ENCODE measurements at regions not wholly inside any gene's neighbourhood (a gene's known extent, or its start where the extent isn't known, plus 50 kb on each side); places are given as distances from the start of the nearest gene placed in this dataset.

DNA sequence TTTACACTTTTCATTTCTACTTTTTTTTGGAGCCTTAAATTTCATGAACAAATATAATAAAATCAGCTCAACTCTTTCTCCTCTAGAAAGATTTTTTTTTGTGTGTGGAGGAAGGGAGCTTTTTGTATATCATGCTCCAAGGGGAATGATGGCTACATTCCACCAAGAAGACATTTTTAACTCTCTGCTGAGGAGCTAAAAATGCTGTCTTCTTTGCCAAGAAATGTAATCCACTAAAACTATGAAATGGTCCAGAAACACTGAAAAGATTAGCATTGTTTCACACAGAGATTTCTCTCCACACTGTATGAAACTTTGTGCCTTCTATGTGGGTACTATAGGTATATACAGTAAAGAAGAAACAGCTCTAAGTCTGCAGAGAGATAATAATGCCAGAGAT lies 74.1 kb upstream of the ANK3 start:
- no peak for TF ChIP-seq CTCF (optimal IDR thresholded peaks at IDR 0.05 in 1 of 3, IDR thresholded peaks at IDR 0.05 in 1 of 3, conservative IDR thresholded peaks at IDR 0.05 in 1 of 3; ENCODE audit: extremely low read depth in 1 of 3, insufficient read depth in 2 of 3, low read length in 3 of 3)
- TF ChIP-seq EZH2 (IDR thresholded peaks at IDR 0.05; ENCODE audit: low read length) = no peak
